NCI-H226 (cell line): ENCODE measurements at regions not wholly inside any gene's neighbourhood (a gene's known extent, or its start where the extent isn't known, plus 50 kb on each side); places are given as distances from the start of the nearest gene placed in this dataset.

ENCODE experiments used
- DNase-seq: peaks from one replicate; pipeline ENCODE4 v3.0.0-alpha.2; 2015

DNA sequence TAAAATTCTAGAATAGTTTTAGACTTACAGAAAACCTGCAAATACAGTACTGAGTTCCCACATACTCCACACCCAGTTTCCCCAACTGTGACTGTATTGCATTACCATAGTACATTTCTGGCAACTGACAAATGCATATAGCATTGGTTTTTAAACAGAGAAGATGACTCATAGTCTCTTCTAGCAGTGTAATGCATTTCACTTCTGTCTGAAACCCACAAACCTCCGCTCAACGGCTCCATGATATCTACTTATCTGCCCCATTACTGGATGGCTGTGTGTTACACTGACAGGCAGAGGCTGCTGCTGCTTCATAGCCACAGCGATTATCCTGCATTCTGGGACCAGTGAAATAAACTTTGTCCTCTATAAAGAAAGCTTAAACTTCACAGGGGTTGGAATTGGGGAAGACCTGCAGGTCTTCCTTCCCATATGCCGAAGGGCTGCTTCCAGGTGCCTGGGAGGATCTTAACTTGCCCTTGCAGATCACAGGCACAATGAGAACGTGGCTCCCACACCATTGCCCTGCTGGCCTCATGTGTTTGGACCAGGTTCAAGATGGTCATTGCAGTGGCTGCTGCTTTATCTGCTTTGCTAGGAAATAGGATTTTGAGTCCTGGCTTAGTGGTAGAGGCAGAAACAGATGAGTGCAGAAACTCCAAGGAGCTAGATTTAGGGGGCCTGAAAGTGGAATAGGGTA is 742.6 kb upstream of the HS6ST1 start:
- DNase-seq, result peak; percentile 18

GRCh38 chr2:129061769-129062121 is 743.1 kb upstream of the HS6ST1 start:
- DNase-seq, result no peak

- DNase-seq, result no peak
Measured at GRCh38 chr2:129062146-129062912, 743.7 kb upstream of the HS6ST1 start.

GRCh38 chr2:129067070-129067469 is 748.4 kb upstream of the HS6ST1 start:
- no peak for DNase-seq

GRCh38 chr2:129067953-129068352 is 749.3 kb upstream of the HS6ST1 start:
- no peak for DNase-seq

- no peak for DNase-seq
Measured at GRCh38 chr2:129068543-129068942, 749.9 kb upstream of the HS6ST1 start.

- DNase-seq, result no peak
Measured at GRCh38 chr2:129069875-129070594, 751.4 kb upstream of the HS6ST1 start.

GRCh38 chr2:129070663-129071062 is 752.0 kb upstream of the HS6ST1 start:
- no peak for DNase-seq

GRCh38 chr2:129071531-129071930 is 752.9 kb upstream of the HS6ST1 start:
- no peak for DNase-seq

DNA sequence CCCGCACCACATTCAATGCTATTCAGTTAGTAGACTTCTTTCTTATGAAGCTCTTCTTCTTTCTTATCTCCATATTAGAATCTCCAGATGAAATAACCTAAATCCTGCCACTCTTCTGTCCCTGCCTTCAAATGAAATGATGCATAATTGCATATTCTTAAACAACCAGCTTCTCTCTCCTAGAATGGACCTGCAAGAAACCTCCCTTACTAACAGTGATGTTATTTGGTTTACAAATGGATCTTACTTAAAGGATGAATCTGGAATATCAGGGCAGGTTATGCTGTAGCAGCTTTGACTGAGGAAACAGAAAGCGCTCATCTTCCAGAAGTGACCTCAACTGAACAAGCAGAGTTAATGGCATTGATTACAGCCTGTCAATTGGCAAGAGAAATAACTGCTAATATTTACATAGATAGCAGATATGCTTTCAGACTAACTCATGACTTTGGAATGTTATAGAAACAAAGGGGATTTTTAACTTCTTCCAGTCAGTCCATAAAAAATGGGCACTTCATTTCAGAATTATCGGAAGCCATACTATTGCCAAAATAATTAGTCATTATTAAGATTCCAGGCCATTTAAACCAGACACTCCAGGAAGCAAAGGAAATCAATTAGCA is 755.7 kb upstream of the HS6ST1 start:
- DNase-seq, result no peak

DNA sequence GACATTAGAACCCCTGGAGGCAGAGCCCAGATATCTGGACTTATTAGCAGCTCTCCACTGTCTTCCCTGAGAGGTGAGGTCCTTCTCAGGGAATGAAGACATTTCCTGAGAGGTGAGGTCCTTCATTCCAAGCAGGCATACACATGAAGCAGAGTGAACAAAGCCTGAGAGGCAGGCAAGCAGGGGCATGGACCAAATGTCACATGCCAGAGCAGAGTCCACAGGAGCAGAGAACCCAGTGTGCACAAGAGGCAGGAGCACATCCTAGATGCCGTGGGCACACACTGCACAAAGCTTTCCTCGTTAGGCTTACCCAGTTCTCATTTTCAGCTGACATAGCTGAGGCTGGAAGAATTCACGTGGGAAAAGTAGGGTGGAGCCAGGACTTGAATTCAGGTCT is 759.9 kb upstream of the HS6ST1 start:
- no peak for DNase-seq

DNA sequence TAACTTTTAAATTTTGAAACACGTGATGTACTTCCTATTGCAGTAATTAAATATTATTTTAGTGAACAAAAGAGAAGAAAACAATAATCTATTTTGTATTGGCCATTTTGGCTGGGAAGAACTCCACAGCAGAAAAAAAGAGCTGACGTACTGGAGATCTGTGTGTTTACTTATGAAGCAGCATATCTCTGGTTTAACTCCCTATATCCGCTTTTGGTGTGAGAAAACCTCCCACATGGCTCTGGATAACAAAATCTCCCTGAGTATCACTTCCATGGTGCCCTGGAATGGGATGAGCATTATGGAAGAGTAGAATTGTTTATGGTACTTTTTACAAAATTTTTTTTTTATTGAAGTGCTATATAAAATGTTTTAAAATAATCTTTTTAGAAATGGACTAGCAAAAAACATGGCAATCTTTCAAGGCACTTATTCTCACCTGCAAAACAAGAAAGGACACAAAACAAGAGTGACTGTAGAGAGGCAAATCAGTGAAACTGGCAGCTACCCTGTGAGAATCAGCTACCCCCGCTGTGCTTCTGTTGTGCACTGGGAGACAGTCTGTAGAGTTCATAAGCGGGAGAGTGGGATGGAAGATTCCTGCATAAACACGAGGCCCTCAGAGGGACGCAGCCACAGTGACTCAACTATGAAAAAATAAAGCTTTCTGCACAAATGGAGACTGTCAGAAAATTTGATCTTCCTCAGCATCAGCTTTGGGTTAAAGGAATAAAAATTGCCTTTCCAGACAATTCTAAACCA is 762.2 kb upstream of the HS6ST1 start:
- DNase-seq, result no peak

- no peak for DNase-seq
Measured at GRCh38 chr2:129085386-129085785, 766.7 kb upstream of the HS6ST1 start.

DNA sequence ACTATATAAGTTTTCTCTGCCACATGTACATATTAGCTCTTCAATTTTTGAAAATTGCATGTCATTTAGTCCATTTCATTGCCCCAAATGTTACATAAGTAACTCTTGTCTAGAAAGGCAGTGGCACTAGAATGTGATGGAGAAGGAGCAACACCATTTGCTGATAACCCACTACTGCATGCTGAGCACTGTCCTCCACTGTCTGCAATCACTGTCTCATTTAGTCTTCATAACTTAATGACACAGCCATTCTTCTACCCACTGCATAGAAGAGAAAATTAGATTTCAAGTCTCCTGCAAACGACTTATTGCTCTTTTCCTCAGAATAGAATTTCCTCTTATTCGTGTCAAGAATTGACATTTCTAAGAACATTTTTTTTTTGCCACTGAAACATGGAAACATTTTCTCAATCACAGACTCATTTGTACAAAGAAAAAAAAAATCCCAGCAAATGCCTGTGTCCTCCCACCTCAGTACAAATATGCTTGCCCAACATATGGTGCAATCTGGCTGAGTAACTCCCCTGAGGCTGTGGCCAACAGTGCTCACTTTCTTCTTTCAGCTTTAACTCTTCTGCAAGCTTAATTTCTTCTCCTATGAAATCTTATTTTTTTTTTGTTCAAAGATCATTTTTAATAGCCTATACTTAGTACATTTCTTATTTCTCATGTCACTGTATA is 768.6 kb upstream of the HS6ST1 start:
- no peak for DNase-seq

DNA sequence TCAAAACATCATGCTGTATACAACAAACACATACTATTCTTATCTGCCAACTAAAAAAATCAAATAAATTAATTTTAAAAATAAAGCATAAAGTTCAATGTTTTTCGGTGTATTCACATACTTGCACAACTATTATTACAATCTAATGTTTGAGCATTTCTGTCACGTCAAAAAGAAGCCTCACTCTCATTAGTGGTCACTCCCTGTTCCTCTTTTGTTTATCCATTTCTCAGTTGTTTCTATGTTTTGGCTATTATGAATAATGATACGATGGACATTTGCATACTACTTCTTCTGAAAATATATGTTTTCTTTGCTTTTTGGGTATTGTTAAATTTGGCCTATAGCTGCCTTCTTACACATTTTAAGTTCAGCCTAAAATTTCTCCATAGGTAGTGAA is 773.0 kb upstream of the HS6ST1 start:
- no peak for DNase-seq

GRCh38 chr2:129092956-129093355 is 774.3 kb upstream of the HS6ST1 start:
- no peak for DNase-seq

- no peak for DNase-seq
Measured at GRCh38 chr2:129101186-129101585, 782.5 kb upstream of the HS6ST1 start.

DNA sequence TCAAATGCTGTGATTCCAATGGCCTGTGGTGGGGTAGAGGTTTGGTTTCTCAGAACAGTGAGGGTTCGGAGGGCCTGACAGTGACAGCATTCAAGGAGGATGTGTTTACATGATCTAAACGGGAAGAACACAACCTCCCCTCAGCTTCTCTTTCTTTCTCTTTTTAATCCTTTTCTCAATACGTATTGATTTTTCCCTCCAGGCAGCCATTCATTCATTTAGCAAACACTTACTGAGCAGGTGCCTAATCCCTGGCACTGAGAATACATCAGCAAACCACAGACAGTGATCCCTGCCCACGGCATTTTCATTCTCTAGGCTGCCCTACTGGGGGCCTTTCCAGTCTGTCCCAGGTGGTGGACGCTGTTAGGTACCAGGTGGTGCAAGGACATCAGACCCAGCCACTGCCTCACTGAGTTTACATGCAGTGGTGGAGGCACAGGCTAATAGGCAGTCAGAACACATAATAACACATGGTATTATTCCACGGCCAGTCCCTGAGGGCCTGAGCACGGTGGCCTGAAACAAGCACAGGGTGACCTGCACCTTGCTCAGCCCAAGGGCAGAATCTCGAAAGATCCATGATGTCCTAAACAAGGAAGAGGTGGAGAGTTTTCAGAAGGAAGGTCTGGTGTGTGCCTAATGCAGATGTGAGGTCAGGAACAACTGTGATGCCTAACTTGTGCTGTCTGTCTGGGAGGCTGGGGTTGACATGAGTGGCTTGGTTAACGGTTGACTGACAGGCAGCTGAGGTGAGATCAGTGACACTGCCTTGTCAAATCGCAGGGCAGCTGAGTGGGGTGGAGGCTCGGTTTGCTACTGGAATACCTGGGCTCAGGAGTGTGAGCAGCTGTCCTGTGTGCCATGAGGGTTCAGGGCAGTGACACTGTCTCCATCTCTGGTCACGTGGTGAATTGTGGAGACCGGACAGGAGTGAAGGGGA is 785.5 kb upstream of the HS6ST1 start:
- no peak for DNase-seq

GRCh38 chr2:129112181-129112580 is 793.5 kb upstream of the HS6ST1 start:
- no peak for DNase-seq

DNA sequence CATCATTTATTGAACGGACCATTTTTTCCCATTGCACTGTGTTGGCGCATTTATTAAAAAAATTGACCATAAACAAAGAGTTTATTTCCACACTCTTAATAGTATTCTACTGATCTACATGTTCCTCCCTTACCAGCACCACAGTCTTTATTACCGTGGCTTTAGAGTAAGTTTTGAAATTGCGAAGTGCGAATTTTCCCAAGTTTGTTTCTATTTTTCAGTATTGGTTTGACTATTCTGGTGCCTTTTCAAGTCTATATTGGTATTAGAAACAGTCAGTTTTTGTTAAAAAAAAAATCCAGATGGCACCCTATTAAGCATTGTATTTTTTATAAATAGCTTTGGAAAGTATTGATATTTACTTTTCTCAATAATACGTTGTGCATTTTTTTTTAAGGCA is 795.1 kb upstream of the HS6ST1 start:
- no peak for DNase-seq

GRCh38 chr2:129117434-129117833 is 798.8 kb upstream of the HS6ST1 start:
- DNase-seq, result no peak
